ENCODE measurements at regions not wholly inside any gene's neighbourhood (a gene's known extent, or its start where the extent isn't known, plus 50 kb on each side); places are given as distances from the start of the nearest gene placed in this dataset.

DNA sequence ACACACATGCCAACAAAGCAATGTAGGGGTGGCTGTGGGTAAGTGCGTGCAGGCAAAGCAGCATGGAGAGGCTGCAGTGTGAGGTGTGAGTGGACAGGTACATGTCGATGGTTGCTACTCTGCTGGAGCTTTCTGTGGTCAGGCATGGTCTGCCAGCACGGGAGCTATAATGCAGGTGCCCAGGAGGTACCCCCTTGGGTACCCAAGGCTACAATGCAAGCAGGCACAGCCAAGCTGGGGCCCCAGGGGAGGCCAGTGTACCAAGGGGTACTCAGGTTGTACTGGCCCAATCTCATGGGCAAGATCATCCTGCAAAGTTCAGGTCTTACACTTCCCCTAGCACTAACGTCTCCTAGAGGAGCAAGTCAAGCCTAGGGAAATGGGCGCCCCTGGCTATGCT lies 58.4 kb upstream of the IRAK1BP1 start:
- DNase-seq (ENCODE audit: low read depth, low spot score): no peak
- H3K4me1 ChIP-seq (ENCODE audit: control insufficient read depth, insufficient read depth, low read length): no peaks in the 10 kb centered on the region
- H3K9me3 ChIP-seq (ENCODE audit: control insufficient read depth, insufficient read depth, low read length): no peaks in the 10 kb centered on the region
- H3K36me3 ChIP-seq (ENCODE audit: control insufficient read depth, insufficient read depth, low read length): no peaks in the 10 kb centered on the region
- H3K4me3 ChIP-seq (ENCODE audit: low read length): no peak overlapping the region
- WGBS (ENCODE audit: insufficient coverage, insufficient read length): no CpG with 5 or more reads among the region's 5 CpGs
- no peak overlapping the region for H3K27ac ChIP-seq (ENCODE audit: low read length)
- H3K27me3 ChIP-seq (ENCODE audit: control insufficient read depth, insufficient read depth, low read length): no peaks in the 10 kb centered on the region

GRCh38 chr6:78810146-78810545 lies 57.2 kb upstream of the IRAK1BP1 start:
- Histone ChIP-seq H3K27me3 (ENCODE audit: control insufficient read depth, insufficient read depth, low read length) (no peaks in the 10 kb centered on the region), H3K27ac (ENCODE audit: low read length) (no peak overlapping the region), H3K9me3 (ENCODE audit: control insufficient read depth, insufficient read depth, low read length) (no peaks in the 10 kb centered on the region), H3K4me1 (ENCODE audit: control insufficient read depth, insufficient read depth, low read length) (no peaks in the 10 kb centered on the region), H3K36me3 (ENCODE audit: control insufficient read depth, insufficient read depth, low read length) (no peaks in the 10 kb centered on the region), H3K4me3 (ENCODE audit: low read length) (no peak overlapping the region)
- WGBS (ENCODE audit: insufficient coverage, insufficient read length): no CpG with 5 or more reads among the region's 1 CpG
- DNase-seq (ENCODE audit: low read depth, low spot score): peak; percentile 22

DNA sequence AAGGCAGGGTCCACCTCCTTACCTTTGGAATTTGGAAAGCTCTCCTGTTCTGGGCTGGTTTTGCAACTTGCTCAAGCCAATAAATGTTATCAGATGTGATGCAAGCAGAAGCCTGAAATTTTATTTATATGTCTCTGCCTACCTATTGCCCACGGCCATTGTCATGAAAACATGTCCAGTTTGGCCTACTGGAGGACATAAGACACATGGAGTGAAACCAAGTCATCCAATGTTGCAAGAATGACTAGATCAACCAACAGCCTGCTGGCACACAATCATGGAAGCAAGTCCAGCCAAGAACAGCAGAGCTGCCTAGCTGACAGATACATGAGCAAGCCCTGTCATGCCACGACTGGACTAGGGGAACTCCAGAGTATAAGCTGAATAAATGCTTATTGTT lies 56.7 kb upstream of the IRAK1BP1 start:
- no CpG with 5 or more reads among the region's 2 CpGs for WGBS (ENCODE audit: insufficient coverage, insufficient read length)
- H3K27me3 ChIP-seq (ENCODE audit: control insufficient read depth, insufficient read depth, low read length): no peaks in the 10 kb centered on the region
- no peak overlapping the region for H3K4me3 ChIP-seq (ENCODE audit: low read length)
- DNase-seq (ENCODE audit: low read depth, low spot score): no peak
- H3K27ac ChIP-seq (ENCODE audit: low read length): no peak overlapping the region
- no peaks in the 10 kb centered on the region for H3K9me3 ChIP-seq (ENCODE audit: control insufficient read depth, insufficient read depth, low read length)
- H3K4me1 ChIP-seq (ENCODE audit: control insufficient read depth, insufficient read depth, low read length): no peaks in the 10 kb centered on the region
- no peaks in the 10 kb centered on the region for H3K36me3 ChIP-seq (ENCODE audit: control insufficient read depth, insufficient read depth, low read length)

Data from iPS DF 6.9 (cell line).